Cortex of kidney (tissue), 1 donor: ENCODE measurements at regions not wholly inside any gene's neighbourhood (a gene's known extent, or its start where the extent isn't known, plus 50 kb on each side); places are given as distances from the start of the nearest gene placed in this dataset.
"Not testable (repeated sequence)": the region's sequence is repeated elsewhere in the genome, so short reads cannot be mapped to it uniquely, and the experiment has no call there.

Experiments
- DNase-seq: peaks from one replicate; lab custom pipeline; 2025; lab: John Stamatoyannopoulos, UW

DNA sequence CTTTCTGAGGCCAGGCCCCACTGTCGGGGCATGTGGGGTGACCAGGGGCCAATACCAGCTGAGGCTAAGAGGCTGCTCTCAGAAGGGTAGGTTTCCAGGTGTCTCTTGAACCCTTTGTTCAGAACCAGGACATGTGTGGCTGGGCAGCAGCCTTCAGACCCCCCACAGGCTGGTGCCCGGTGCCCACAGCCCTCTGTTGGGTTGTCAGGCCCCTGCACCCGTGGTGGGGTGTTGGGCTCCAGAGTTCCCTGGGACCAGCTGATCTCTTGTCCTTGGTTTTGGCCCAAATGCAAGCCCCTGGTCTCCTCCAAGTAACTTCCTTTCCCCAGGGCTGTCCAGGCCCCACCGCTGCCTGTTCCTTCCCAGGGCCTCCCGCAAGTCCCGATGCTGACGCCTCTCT lies 226.0 kb downstream of the TMEM121 start:
- not testable (repeated sequence) for DNase-seq

DNA sequence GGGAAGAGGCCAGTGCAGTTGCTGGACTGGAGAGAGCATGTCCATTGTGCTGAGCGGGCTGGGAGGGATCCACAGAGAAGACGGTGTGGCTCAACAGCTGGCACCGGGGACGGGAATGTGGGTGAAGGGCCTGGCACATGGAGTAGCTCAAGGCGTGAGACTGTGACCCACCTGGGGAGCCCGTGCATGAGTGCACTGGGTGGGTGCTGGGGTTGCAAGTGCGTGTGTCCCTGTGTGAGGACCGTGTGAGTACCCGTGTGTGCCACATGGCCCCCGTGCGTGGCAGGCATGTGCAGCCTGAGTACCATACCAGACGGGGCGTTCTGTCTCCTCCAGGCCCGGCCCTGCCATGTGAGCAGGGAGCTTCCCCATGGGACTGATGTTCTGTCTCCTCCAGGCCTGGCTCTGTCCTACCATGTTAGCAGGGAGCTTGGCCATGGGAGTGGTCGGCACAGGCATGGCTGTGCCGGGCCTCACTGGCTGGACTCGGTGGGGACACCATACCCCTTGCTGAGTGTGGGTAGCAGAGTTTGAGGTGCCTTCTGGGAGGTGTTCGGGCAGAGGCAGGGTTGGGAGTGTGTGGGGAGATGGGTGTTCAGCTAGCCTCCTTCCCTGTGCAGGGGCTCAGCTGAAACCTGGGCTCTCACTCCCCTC lies 234.4 kb downstream of the TMEM121 start:
- no peak for DNase-seq

DNA sequence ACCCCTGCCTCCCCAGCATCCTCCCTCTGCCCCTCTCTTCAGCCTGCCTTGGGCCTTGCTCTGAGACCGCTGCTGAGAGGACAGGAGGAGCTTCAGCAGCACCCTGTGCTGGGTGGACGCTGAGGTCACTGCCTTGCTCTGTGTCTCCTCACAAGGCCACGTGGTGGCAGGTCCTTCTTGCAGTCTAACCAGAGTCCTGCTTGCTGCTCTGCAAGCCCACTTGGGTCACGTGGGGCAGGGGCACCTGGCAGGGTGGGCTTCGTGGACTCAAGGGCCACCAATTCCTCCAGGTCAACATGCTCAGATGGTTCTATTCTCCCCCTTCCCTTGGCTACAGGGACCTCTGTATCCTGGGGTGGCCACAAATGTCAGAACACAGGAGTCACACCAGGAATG lies 235.0 kb downstream of the TMEM121 start:
- not testable (repeated sequence) for DNase-seq

DNA sequence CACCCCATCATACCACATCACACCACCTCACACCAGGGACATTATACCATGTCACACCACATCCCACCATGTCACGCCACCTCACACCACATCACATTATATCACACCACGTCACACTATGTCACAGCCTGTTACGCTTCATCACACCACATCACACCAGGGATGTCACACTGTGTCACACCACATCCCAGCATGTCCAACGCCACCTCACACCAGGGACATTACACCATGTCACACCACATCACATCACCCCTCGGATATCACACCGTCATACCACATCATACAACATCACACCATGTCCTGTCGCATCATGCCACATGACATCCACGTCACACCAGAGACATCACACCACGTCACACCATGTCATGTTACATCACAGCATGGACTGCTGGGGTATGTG lies 235.5 kb downstream of the TMEM121 start:
- DNase-seq = no peak

DNA sequence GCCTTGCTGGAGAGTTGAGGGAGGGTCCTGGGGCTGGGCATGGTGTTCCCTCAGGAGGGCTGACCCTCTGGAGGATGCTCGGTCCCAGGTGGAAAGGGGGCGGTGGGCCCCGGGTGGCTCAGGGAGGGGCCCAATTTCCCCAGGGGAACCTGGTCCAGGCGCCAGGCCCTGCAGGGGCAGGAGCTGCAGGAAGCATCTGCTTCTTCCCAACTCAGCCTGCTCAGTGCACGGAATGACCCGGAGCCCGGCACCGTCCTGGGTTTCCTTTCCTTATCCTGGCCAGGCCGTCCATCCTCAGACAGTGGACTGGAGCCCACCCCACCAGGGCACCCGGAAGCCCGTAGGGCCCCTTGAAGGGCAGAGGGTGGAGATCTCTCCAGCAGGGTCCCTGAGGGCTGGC lies 235.9 kb downstream of the TMEM121 start:
- DNase-seq = not testable (repeated sequence)

DNA sequence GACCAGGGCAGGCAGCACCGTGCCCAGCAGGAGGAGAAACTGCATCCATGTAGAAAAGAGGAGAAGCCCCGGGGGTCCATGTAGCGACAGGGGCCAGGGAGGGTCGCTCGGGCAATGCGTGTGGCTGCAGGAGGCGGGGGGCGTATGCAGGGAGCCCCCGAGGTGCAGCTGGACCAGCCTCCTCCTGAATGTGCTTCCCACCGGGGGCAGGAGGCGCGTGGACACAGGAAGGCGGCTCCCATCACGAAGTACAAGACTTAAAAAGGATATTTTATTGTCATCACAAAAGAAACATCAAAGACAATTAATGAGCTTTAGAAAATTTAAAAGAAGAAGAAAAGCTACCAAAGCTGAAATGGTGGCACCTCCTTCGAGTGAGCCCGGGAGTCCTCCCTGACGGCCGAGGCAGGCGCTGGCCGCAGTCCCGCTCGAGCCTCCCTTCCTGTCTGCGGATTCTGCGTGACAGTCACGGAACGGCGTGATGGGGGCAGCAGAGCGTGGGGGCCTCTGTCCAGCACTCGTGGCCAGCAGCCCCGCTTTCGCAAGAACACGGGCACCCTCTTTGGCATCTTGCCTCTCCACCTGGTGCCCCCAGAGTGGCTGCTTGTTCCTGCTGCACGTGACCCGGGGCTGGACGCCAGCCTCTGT lies 238.0 kb downstream of the TMEM121 start:
- not testable (repeated sequence) for DNase-seq

DNA sequence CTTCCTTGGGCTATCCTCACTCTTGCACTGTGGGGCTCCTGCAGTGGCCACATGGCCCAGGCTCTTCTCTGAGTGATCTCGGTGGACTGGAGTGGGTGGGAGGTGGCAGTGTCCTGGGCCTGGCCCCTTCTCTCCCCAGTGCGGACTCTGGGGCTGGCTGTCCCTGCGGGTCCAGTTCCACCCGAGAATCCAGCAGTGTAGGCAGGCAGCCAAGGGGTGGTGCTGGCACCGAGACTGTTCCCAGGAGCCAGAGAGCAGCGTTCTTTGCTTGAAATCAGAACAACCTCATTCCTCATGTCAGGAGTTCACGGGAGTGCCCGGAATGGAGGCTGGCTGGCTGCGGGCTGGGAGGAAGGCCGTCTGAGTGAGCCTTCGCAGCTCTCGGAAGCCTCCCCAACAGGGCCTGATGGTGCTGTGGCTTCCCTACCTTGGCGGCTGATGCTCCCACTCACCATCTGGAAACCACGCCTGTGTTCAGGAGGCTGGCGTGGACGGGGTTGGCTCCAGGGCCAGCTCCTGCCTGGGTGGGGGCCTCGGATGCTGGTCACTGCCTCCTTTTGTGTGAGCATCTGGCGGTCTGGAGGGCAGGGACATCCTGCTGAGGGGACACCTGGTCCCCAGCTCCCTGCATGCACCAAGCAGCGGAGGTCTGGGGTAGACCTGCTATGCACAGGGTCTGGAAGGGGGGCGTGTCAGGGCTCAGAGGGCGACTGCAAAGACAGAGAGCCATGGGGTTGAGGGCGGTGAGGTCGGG lies 238.9 kb downstream of the TMEM121 start:
- not testable (repeated sequence) for DNase-seq

DNA sequence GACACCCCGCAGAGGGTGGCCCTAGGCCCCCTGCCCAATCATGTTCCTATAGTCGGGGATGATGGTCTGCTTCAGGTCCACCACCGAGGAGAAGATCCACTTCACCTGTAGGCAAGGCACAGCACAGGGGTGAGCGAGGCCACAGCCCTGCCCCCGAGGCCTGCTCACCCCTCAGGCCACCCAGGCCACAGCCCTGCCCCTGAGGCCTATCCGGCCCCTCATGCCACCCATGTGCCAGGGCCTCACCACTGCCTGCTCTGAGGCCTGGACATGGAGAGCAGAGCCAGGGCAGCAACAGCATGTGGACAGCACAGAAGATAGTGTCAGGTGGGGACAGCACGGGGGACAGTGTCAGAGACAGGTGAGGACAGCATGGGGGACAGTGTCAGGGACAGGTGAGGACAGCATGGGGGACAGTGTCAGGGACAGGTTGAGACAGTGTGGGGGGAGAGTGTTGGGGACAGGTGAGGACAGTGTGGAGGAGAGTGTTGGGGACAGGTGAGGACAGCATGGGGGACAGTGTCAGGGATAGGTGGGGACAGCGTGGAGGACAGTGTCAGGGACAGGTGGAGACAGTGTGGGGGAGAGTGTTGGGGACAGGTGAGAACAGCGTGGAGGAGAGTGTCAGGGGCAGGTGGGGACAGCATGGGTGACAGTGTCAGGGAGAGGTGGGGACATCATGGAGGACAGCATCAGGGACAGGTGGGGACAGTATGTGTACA lies 239.7 kb downstream of the TMEM121 start:
- no peak for DNase-seq

DNA sequence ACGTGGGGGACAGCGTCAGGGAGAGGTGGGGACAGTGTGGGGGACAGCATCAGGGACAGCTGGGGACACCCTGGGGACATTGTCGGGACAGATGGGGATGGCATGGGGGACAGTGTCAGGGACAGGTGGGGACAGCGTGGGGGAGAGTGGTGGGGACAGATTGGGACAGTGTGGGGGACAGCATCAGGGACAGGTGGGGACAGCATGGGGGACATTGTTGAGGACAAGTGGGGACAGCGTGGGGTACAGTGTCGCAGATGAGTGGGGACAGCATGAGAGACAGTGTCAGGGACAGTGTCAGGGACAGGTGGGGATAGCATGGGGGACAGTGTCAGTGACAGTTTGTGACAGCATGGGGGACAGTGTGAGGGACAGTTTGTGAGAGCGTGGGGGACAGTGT lies 240.9 kb downstream of the TMEM121 start:
- DNase-seq = no peak

DNA sequence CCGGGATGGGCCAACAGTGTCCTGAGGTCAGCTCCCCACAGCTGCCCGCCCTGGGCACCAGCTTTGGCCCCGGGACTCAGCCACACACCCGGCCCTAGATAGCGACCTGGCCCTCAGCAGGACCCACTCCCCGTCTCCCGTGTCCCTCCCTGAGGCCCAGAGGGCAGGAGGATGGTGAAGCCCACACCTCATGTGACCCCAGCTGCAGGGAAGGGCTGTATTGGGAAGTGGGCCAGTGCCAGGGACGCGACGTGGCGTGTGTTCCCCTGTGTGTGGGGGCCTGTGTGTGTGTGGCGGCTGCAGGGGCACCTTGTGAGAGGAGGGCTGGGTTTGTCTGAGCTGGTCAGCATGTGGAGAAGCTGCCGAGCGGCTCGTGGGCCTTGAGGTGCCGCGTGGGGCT lies 241.7 kb downstream of the TMEM121 start:
- not testable (repeated sequence) for DNase-seq

DNA sequence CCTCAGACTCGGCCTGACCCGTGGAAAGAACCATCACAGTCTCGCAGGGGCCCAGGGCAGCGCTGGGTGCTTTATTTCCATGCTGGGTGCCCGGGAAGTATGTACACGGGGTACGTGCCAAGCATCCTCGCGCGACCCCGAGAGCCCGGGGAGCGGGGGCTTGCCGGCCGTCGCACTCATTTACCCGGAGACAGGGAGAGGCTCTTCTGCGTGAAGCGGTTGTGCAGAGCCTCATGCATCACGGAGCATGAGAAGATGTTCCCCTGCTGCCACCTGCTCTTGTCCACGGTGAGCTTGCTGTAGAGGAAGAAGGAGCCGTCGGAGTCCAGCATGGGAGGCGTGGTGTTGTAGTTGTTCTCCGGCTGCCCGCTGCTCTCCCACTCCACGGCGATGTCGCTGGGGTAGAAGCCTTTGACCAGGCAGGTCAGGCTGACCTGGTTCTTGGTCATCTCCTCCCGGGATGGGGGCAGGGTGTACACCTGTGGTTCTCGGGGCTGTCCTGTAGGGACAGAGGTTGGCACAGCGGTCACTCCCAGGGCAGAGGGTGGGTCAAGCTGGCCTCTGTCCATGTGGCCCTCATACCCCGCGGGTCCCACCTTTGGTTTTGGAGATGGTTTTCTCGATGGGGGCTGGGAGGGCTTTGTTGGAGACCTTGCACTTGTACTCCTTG lies 242.8 kb downstream of the TMEM121 start:
- DNase-seq = not testable (repeated sequence)

DNA sequence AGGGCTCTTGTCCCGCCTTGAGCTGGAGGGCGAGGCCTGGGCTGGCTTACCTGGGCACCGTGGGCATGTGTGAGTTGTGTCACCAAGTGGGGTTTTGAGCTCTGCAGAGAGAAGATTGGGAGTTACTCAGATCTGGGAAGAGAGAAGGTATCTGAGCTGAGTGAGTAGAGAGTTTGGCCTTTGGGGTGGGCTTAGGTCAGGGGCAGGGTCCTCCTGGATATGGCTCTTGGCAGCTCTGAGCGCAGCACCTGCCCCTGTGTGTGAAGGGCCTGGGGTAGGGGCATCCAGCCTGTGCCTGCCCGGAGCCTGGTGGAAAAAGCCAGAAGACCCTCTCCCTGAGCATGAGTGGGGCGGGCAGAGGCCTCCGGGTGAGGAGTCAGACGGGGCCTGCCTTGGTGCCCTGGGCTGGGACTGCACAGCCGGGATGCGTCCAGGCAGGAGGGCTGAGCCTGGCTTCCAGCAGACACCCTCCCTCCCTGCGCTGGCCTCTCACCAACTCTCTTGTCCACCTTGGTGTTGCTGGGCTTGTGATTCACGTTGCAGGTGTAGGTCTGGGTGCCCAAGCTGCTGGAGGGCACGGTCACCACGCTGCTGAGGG lies 244.3 kb downstream of the TMEM121 start:
- not testable (repeated sequence) for DNase-seq

DNA sequence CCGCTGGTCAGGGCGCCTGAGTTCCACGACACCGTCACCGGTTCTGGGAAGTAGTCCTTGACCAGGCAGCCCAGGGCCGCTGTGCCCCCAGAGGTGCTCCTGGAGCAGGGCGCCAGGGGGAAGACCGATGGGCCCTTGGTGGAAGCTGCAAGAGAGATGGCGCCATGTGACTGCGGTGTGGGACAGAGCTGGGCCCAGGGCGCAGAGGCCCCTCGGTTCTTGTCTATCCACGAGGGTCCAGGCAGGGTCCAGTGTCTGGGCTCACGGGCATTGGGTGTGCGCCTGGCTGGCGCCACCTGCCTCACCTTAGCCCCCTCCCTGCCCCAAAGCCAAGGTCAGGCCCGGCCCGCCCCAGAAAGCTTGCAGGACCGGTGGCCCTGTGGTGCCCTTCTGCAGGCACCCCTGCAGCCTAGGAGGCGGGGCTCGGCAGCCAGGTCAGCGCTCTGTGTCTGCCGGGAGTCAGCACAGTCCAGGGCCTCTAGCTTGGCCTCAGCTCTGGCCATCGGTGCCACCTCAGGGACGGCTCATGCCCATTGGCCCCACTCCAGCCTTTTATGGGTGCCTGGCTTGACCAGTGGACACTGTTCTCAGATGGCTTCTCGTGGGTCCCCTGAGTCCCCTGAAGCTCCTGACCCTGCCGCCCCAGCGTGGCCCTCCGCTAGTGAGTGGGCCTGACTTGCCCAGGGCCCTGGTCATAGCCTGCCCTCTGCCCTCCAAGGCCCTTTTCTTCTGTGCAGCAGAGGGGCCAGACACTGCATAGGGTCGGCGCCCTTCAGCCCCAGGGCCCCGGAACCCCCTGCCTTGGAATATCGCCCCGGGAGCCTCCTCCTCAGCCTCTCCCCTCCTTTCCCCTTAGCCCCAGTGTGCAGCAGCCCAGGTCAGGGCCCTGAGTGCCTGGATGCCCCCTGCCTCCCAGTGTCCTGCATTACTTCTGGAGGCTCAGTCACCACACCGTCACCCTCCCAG lies 245.2 kb downstream of the TMEM121 start:
- not testable (repeated sequence) for DNase-seq

DNA sequence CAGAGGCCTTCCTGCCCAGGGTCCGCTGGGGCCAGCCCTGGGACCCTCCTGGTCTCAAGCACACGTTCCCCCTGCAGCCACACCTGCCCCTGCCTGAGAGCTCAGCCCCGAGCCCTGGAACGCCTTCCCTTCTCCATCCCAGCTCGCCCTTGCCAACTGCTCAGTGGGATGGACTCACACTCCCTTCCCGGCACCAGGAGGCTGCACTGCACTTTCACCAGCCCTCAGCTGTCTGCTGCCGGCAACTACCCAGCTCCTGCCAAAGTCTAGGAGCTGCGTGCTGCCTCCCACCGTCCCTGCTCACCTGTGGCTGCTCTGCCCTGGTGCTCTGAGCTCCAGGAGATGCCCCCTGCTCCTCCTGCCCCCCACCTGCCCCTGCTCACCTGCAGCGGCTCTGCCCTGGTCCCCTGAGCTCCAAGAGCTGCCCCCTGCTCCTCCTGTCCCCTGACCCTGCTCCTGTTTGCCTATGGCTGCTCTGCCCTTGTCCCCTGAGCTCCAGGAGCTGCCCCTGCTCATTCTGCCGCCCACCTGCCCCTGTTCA lies 246.4 kb downstream of the TMEM121 start:
- not testable (repeated sequence) for DNase-seq

DNA sequence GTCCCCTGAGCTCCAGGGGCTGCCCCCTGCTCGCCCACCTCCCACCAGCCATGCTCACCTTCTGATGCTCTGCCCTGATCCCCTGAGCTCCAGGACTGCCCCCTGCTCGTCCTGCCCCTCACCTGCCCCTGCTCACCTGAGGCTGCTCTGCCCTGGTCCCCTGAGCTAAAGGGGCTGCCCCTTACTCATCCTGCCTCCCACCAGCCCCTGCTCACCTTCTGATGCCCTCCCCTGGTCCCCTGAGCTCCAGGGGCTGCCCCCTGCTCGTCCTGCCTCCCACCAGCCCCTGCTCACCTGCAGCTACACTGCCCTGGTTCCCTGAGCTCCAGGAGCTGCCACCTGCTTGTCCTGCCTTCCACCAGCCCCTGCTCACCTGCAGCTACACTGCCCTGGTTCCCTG lies 247.2 kb downstream of the TMEM121 start:
- no peak for DNase-seq

DNA sequence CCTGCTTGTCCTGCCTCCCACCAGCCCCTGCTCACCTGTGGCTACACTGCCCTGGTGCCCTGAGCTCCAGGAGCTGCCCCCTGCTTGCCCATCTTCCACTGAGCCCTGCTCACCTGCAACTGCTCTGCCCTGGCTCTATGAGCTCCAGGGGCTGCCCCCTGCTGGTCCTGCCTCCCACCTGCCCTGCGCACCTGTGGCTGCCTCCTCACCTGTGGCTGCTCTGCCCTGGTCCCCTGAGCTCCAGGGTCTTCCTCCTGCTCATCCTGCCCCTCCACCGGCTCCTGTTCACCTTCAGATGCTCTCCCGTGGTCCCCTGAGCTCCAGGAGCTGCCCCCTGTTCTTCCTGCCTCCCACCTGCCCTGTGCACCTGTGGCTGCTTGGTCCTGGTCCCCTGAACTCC lies 247.6 kb downstream of the TMEM121 start:
- no peak for DNase-seq

DNA sequence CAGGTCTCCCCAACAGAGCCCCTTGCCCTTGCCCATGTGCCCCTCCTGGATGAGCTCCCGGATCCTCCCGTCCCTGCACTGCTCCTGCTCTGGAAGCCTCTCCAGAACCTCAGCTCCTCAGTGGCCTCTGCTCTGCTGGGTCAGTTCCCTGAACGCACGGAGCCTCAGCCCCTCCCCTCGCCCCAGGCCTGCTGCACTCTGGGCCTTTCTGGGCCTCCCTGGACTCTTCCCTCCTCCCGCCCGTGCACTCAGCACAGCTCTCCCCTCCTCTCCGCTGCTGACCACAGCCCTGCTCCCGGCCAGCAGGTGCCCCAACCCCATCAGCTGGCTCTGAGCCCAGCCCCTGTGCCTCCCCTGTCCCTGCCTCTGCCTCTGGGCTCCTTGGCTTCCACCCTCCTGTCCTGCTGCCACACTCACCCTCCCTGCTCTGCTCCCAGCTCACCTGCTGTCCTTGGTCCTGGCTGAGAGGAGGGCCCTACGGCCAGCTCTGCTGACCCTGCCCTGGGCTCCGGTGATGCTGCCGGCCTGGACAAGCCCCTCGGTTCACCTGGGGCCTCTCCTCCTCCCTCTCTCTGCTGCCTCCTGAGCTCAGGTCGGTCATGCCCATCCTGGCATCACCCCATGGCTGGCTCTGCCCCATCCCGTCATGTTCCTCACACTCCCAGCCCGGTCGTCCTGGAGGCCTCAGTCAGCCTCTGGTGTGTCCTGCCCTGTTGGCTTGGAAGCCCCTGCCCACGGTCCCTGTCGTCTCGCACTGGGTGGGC lies 248.4 kb downstream of the TMEM121 start:
- DNase-seq = not testable (repeated sequence)

DNA sequence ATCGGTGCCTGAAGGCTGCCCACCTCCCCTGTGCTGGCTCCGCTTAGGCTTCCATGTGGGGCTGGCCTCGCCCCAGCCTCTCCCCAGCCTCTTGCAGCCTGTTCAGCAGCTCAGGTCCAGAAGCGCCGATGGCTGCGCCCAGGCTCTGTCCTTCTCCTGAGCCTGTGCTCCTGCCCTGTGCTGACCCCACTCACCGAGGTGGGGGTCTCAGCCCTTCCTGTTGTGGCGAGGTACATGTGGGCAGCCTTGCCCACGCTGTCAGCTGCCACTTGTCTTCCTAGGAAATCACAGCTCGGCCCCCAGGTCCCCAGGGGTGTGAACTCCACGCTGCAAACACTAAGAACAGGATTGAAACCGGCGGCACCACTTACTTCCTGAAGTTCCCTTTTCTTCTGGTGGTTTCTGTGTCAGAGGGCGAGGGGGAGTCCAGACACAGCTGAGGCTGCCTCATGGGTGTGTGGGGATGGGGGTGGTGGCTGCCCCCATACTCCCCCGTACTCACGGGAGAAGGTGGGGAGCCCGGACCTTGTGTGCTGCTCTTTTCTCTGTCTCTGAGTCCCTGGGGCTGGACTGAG lies 249.1 kb downstream of the TMEM121 start:
- not testable (repeated sequence) for DNase-seq

DNA sequence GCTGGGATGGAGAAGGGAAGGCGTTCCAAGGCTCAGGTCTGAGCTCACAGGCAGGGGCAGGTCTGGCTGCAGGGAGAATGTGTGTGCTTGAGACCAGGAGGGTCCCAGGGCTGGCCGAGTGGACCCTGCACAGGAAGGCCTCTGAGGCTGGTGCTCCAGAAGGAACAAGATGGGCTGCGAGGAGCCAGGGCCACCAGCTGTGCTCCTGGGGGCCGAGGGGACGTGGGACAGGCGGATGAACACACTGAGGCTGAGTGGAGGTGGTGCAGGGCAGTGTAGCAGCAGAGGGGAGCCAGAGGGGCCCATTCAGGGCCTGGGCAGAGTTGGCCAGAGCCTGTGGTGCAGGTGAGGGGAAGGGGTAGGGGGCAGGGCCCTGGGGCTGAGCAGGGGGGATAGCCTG lies 249.7 kb downstream of the TMEM121 start:
- not testable (repeated sequence) for DNase-seq
